ENCODE measurements at regions not wholly inside any gene's neighbourhood (a gene's known extent, or its start where the extent isn't known, plus 50 kb on each side); places are given as distances from the start of the nearest gene placed in this dataset.
A peak's percentile ranks its signal among the peaks of the same experiment; 100 is the strongest.

DNA sequence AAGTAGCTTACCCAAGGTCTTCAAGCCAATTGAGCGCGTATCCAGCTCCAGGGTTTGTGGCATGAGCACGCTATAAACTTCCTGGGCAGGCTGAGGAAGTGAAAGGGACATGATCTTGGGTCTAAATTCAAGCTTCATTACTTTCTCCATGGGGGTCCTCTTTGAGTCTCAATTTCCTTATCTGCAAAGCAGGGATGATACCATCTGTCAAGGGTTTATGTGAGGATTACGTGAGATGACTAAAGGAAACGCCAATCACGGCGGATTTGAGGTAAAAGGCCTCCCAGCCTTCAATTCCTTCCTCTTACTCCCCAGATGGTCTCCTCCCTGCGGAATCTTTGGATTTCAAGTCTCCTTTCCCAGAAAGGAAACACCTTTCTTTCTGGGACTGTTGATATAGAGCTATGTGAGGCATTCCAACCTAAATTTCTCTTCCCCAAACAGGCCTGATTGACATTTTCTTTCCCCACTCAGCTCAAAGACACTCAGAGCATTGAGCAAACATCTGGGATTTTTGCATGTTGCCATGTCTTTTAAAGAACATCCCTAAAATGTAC, 474.4 kb downstream of the INSC start:
- no peak overlapping the region for H2AFZ ChIP-seq
- peaks cover 2% of the 10 kb centered on the region; the same call in 2 of the 3 replicates for H3K4me1 Mint-ChIP-seq
- H3K27me3 Mint-ChIP-seq (ENCODE audit: insufficient read depth, low read depth, poor library complexity): peaks cover 1% of the 10 kb centered on the region

DNA sequence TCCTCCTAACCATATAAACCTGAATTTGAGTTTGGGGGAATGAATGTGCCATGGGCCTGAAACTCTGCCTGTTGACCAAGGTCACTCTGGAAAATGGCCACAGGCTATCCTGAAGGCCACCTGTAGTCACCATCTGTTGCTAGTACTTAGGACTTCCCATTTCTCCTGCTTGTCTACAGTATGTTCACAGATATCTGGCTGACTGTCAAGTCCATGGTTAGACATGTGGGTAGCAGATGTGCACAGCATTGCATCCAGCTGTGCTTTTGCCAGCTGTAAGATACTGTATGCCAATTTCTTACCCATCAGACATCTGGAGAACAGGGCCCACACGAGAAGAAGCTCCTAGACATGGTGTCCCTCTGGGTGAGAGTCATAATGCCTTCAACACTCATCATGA, 475.4 kb downstream of the INSC start:
- no peaks in the 10 kb centered on the region for H3K27me3 ChIP-seq (ENCODE audit: insufficient read depth)
- no peaks in the 10 kb centered on the region for H3K36me3 ChIP-seq (ENCODE audit: insufficient read depth)
- no peak overlapping the region for H3K4me3 ChIP-seq
- H3K27ac Mint-ChIP-seq: no peak overlapping the region
- no peaks in the 10 kb centered on the region; the same call in 1 of the 2 replicates for H3K4me1 ChIP-seq (ENCODE audit: insufficient read depth)
- H3K4me3 Mint-ChIP-seq: no peak overlapping the region
- no peak overlapping the region for H3K27ac ChIP-seq (ENCODE audit: low read depth)
- DNase-seq (ENCODE audit: low spot score) (no peak), ATAC-seq (no peak)
- H3K79me2 ChIP-seq (replicated peaks; ENCODE audit: insufficient read depth): no peaks in the 10 kb centered on the region
- peaks cover 7% of the 10 kb centered on the region; the same call in 2 of the 3 replicates for H3K9me3 Mint-ChIP-seq
- no peak overlapping the region for H2AFZ ChIP-seq
- H3K4me2 ChIP-seq: no peak overlapping the region
- H3F3A ChIP-seq (replicated peaks; ENCODE audit: low read depth): no peaks in the 10 kb centered on the region
- TF ChIP-seq ZNF331 (CRISPR knock-in tag; IDR thresholded peaks at IDR 0.05; ENCODE audit: low read depth) (no peak), EZH2 (IDR thresholded peaks at IDR 0.05; ENCODE audit: low read depth, unreplicated experiment) (no peak), ZNF114 (CRISPR knock-in tag; IDR thresholded peaks at IDR 0.05) (no peak), EZH2phosphoT487 (IDR thresholded peaks at IDR 0.05; ENCODE audit: unreplicated experiment) (no peak)
- peaks cover 5% of the 10 kb centered on the region; the same call in 2 of the 3 replicates for H3K36me3 Mint-ChIP-seq (ENCODE audit: low read depth)
- peaks cover 17% of the 10 kb centered on the region; the same call in 1 of the 2 replicates for H3K9me2 ChIP-seq (ENCODE audit: insufficient read depth)
- peaks cover 8% of the 10 kb centered on the region for H3K4me1 Mint-ChIP-seq
- no peaks in the 10 kb centered on the region for H3K27me3 Mint-ChIP-seq (ENCODE audit: insufficient read depth, low read depth, poor library complexity)
- H4K20me1 ChIP-seq (replicated peaks; ENCODE audit: insufficient read depth): no peaks in the 10 kb centered on the region

More for the DNA sequence above, 474.4 kb downstream of the INSC start:
- Histone ChIP-seq H3K36me3 (ENCODE audit: insufficient read depth) (no peaks in the 10 kb centered on the region), H3K27ac (ENCODE audit: low read depth) (no peak overlapping the region), H3K4me2 (no peak overlapping the region), H4K20me1 (replicated peaks; ENCODE audit: insufficient read depth) (no peaks in the 10 kb centered on the region), H3K4me3 (no peak overlapping the region), H3K4me1 (ENCODE audit: insufficient read depth) (no peaks in the 10 kb centered on the region), H3K9me2 (ENCODE audit: insufficient read depth) (peaks cover 17% of the 10 kb centered on the region; the same call in 1 of the 2 replicates), H3K79me2 (replicated peaks; ENCODE audit: insufficient read depth) (no peaks in the 10 kb centered on the region), H3K27me3 (ENCODE audit: insufficient read depth) (no peaks in the 10 kb centered on the region), H3F3A (replicated peaks; ENCODE audit: low read depth) (no peaks in the 10 kb centered on the region)
- Mint-ChIP-seq H3K27ac (no peak overlapping the region), H3K36me3 (ENCODE audit: low read depth) (no peaks in the 10 kb centered on the region), H3K9me3 (0 out of 3 replicates have a peak, but pooled peaks cover 3% of the 10 kb centered on the region), H3K4me3 (no peak overlapping the region)
- DNase-seq (ENCODE audit: low spot score): peak; percentile 5
- ATAC-seq: no peak
- no peak for TF ChIP-seq ZNF114 (CRISPR knock-in tag; IDR thresholded peaks at IDR 0.05)

DNA sequence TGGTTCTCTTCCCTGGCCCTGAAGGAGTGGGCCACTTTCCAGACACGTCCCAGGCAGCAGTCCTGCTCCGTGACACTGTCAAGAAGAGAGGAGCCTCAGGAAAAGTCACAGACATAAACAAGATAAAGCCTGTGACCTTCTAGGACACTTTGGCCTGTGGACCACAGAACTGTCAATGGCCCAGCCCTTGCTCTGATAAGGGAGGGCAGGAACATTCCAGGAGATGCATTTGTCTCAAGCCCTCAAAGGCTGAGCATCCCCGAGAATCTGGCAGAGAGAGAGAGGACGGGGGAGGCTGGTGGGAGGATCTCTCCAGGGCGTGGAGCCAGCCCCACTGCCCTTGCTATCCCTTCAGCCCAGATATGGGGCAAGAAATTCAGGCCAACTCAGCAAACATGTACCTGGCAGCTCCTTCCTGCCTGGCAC, 476.4 kb downstream of the INSC start:
- Histone ChIP-seq H3K27me3 (ENCODE audit: insufficient read depth) (no peaks in the 10 kb centered on the region), H3K4me3 (no peak overlapping the region), H4K20me1 (replicated peaks; ENCODE audit: insufficient read depth) (no peaks in the 10 kb centered on the region), H3K4me1 (ENCODE audit: insufficient read depth) (no peaks in the 10 kb centered on the region; the same call in 1 of the 2 replicates), H2AFZ (no peak overlapping the region), H3K79me2 (replicated peaks; ENCODE audit: insufficient read depth) (no peaks in the 10 kb centered on the region), H3K9me2 (ENCODE audit: insufficient read depth) (peaks cover 17% of the 10 kb centered on the region; the same call in 1 of the 2 replicates), H3K27ac (ENCODE audit: low read depth) (no peak overlapping the region), H3F3A (replicated peaks; ENCODE audit: low read depth) (no peaks in the 10 kb centered on the region), H3K4me2 (no peak overlapping the region), H3K36me3 (ENCODE audit: insufficient read depth) (no peaks in the 10 kb centered on the region)
- peaks cover 8% of the 10 kb centered on the region for H3K4me1 Mint-ChIP-seq
- H3K36me3 Mint-ChIP-seq (ENCODE audit: low read depth): peaks cover 5% of the 10 kb centered on the region; the same call in 2 of the 3 replicates
- no peaks in the 10 kb centered on the region for H3K27me3 Mint-ChIP-seq (ENCODE audit: insufficient read depth, low read depth, poor library complexity)
- ATAC-seq (no peak), DNase-seq (ENCODE audit: low spot score) (no peak)
- no peak overlapping the region for H3K27ac Mint-ChIP-seq
- H3K9me3 Mint-ChIP-seq: peaks cover 9% of the 10 kb centered on the region; the same call in 2 of the 3 replicates
- TF ChIP-seq ZNF331 (CRISPR knock-in tag; IDR thresholded peaks at IDR 0.05; ENCODE audit: low read depth): no peak
- no peak for TF ChIP-seq ZNF462 (CRISPR knock-in tag; IDR thresholded peaks at IDR 0.05)
- no peak for TF ChIP-seq JUNB (IDR thresholded peaks at IDR 0.05; ENCODE audit: unreplicated experiment)
- TF ChIP-seq ETS1 (IDR thresholded peaks at IDR 0.05): no peak
- no peak overlapping the region for H3K4me3 Mint-ChIP-seq
